NT2/D1 (cell line): ENCODE measurements at regions not wholly inside any gene's neighbourhood (a gene's known extent, or its start where the extent isn't known, plus 50 kb on each side); places are given as distances from the start of the nearest gene placed in this dataset.

ENCODE experiments used
- SUZ12 ChIP-seq: IDR thresholded peaks from 2 replicates; pipeline ENCODE4 v1.6.1; 2011; ENCODE audit not compliant: insufficient read length, insufficient read depth; ENCODE audit errors: extremely low read depth
- YY1 ChIP-seq: IDR thresholded peaks from 2 replicates; pipeline ENCODE4 v1.6.1; 2011; ENCODE audit not compliant: insufficient read length, insufficient read depth
- ZNF274 ChIP-seq: IDR thresholded peaks from 2 replicates; pipeline ENCODE4 v1.6.1; 2011; ENCODE audit warnings: mild to moderate bottlenecking, low read depth, low read length

DNA sequence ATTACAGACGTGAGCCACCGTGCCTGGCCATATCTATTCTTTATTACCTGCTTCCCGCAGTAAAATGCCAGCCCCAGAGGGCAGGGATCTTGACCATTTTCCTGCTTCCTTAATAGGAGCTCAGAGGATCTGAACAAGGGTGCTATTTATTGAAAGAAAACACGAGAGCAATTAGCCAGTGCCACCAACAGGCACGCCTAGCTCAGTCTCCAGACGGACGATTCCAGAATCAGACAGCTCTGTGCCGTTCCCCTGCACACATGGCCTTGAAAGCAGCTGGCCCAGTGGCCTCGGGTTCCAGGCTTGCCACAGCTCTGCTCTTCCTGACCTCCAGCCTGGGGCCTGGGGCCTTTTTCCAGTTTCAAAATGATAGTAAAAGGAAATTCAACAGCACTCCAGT lies 135.2 kb upstream of the RFLNA start:
- TF ChIP-seq YY1 (no peak), ZNF274 (no peak), SUZ12 (no peak)
